GM12878 (cell line): ENCODE measurements at regions not wholly inside any gene's neighbourhood (a gene's known extent, or its start where the extent isn't known, plus 50 kb on each side); places are given as distances from the start of the nearest gene placed in this dataset.

ENCODE experiments used
- ATAC-seq: fragments of 200-7000 bp; cut with Tn5 transposase; 3 replicates; pipeline ENCODE4 v1.9.1; 2020; ENCODE audit warnings: mild to moderate bottlenecking, moderate library complexity
- BruUV-seq: library from RNA; stranded (reverse); fragments of 400-500 nt; replicated peaks from 2 replicates; lab custom pipeline; 2021; lab: Mats Ljungman, UMichigan
- CTCF ChIA-PET: fragments of 300-600 bp; sonication (Branson Sonifier 250); formaldehyde crosslinking; extraction: SDS; loops from one replicate; lab custom pipeline; 2021; ENCODE audit warnings: inconsistent platforms; lab: Yijun Ruan, JAX
- POLR2A ChIA-PET: fragments of 350-600 bp; formaldehyde crosslinking; extraction: SDS; loops from one replicate; lab custom pipeline; 2021; ENCODE audit warnings: inconsistent platforms; lab: Charles Lee
- RAD21 ChIA-PET: fragments of 300-600 bp; sonication (Branson Sonifier 250); formaldehyde crosslinking; loops from one replicate; lab custom pipeline; 2023; ENCODE audit warnings: antibody characterized with exemption; ENCODE audit not compliant: unreplicated experiment; lab: Charles Lee
- SMC1A ChIA-PET: fragments of 300-600 bp; sonication (Branson Sonifier 250); formaldehyde crosslinking; loops from one replicate; lab custom pipeline; 2023; ENCODE audit not compliant: unreplicated experiment, uncharacterized antibody; lab: Charles Lee
- DNase-seq: peaks from one replicate; pipeline ENCODE4 v3.0.0-alpha.2; 2011; ENCODE audit warnings: low read depth, low spot score
- FAIRE-seq: peaks from 3 replicates; lab custom pipeline; 2011; peaks lifted over from hg19 to GRCh38; lab: Jason Lieb, UNC
- H2AFZ ChIP-seq: 2 replicates; pipeline ENCODE4 v1.6.0; 2011; ENCODE audit warnings: low read depth, low read length, control low read depth; ENCODE audit not compliant: control insufficient read depth
- H3K27ac ChIP-seq: 2 replicates; pipeline ENCODE4 v1.5.1; 2011; ENCODE audit warnings: control low read depth; ENCODE audit not compliant: control insufficient read depth, insufficient read depth
- H3K27me3 ChIP-seq, 2 experiments: replicated peaks in 1 of 2; 2 replicates each; pipeline versions ENCODE4 v1.6.0 to v1.6.1; 2011; ENCODE audit warnings: low read length in 1 of 2; ENCODE audit not compliant: control insufficient read depth in 2 of 2, insufficient read depth in 2 of 2
- H3K36me3 ChIP-seq, 2 experiments: 2 replicates each; pipeline ENCODE4 v1.5.1; 2011; ENCODE audit warnings: low read length in 1 of 2; ENCODE audit not compliant: control insufficient read depth in 2 of 2, insufficient read depth in 2 of 2
- H3K4me1 ChIP-seq: 2 replicates; pipeline ENCODE4 v1.6.1; 2011; ENCODE audit warnings: mild to moderate bottlenecking, low read length, moderate library complexity, mixed read lengths; ENCODE audit not compliant: control insufficient read depth, insufficient read depth
- H3K4me2 ChIP-seq: 2 replicates; pipeline ENCODE4 v1.6.0; 2011; ENCODE audit warnings: control low read depth; ENCODE audit not compliant: control insufficient read depth, insufficient read depth
- H3K4me3 ChIP-seq: fragments of 200-600 bp; sonication (generic); 2 replicates; pipeline ENCODE4 v1.5.1; 2016
- H3K79me2 ChIP-seq: 2 replicates; pipeline ENCODE4 v1.6.0; 2011; ENCODE audit warnings: low read length; ENCODE audit not compliant: control insufficient read depth, insufficient read depth
- H3K9ac ChIP-seq: 2 replicates; pipeline ENCODE4 v1.8.0; 2011; ENCODE audit warnings: low read length, control low read depth, mixed read lengths; ENCODE audit not compliant: control insufficient read depth, insufficient read depth
- H3K9me3 ChIP-seq: replicated peaks from 3 replicates; pipeline ENCODE4 v1.5.1; 2011; ENCODE audit warnings: mild to moderate bottlenecking, low read length; ENCODE audit not compliant: control insufficient read depth, insufficient read depth
- H4K20me1 ChIP-seq: 2 replicates; pipeline ENCODE4 v1.6.0; 2011; ENCODE audit not compliant: control insufficient read depth, insufficient read depth
- BACH1 ChIP-seq: fragments of 450-650 bp; IDR thresholded peaks from 2 replicates; pipeline ENCODE4 v1.6.1; 2017; ENCODE audit warnings: mild to moderate bottlenecking, borderline replicate concordance
- CBX3 ChIP-seq: fragments of 200-600 bp; sonication (generic); IDR thresholded peaks from 2 replicates; pipeline ENCODE4 v1.6.1; 2016; ENCODE audit warnings: low read depth, borderline replicate concordance
- CEBPB ChIP-seq, 2 experiments: fragments of 150-350 bp in 1 of 2; IDR thresholded peaks; 2 replicates each; pipeline ENCODE4 v1.6.1; 2012 to 2014; ENCODE audit warnings: low read depth in 2 of 2, low read length in 2 of 2, borderline replicate concordance in 1 of 2, inconsistent platforms in 1 of 2
- CREM ChIP-seq: IDR thresholded peaks from 2 replicates; pipeline ENCODE4 v1.6.1; 2014; ENCODE audit warnings: antibody characterized with exemption, low read depth
- DPF2 ChIP-seq: fragments of 450-650 bp; IDR thresholded peaks from 2 replicates; pipeline ENCODE4 v1.6.1; 2017; ENCODE audit warnings: mild to moderate bottlenecking
- FOS ChIP-seq: IDR thresholded peaks from 3 replicates; pipeline ENCODE4 v1.6.1; 2011; ENCODE audit warnings: borderline replicate concordance; ENCODE audit not compliant: insufficient read length; ENCODE audit errors: extremely low read depth
- POLR2AphosphoS5 ChIP-seq: IDR thresholded peaks from 2 replicates; pipeline ENCODE4 v1.6.1; 2011; ENCODE audit warnings: mild to moderate bottlenecking, low read length, inconsistent platforms
- RB1 ChIP-seq: fragments of 450-650 bp; formaldehyde crosslinking; IDR thresholded peaks from 2 replicates; pipeline ENCODE4 v1.6.1; 2017; ENCODE audit warnings: mild to moderate bottlenecking, borderline replicate concordance
- SMC3 ChIP-seq: IDR thresholded peaks from 2 replicates; pipeline ENCODE4 v1.6.1; 2011; ENCODE audit warnings: low read length, improper control_type of control experiment, borderline replicate concordance
- SPI1 ChIP-seq: IDR thresholded peaks from 2 replicates; pipeline ENCODE4 v1.6.1; 2011; ENCODE audit warnings: low read depth, mild to moderate bottlenecking, low read length, moderate library complexity, borderline replicate concordance; ENCODE audit not compliant: insufficient read depth
- ZNF622 ChIP-seq: fragments of 450-650 bp; IDR thresholded peaks from 2 replicates; pipeline ENCODE4 v1.6.1; 2017; ENCODE audit warnings: mild to moderate bottlenecking, inconsistent platforms
- WGBS: methylation state at CpG from one replicate; pipeline ENCODE4 v1.1.6; 2016; ENCODE audit warnings: low lambda C conversion rate; ENCODE audit not compliant: insufficient replicate concordance, insufficient coverage; ENCODE audit errors: missing lambda C conversion rate; 5-methylcytosine and 5-hydroxymethylcytosine counted together
- in situ Hi-C: fragments of 300-500 bp; cut with MboI; formaldehyde crosslinking; loops from 9 replicates; pipeline ENCODE4 v1.14.3; 2018; ENCODE audit warnings: mixed read lengths
- intact Hi-C: fragments of 100-400 bp; cut with micrococcal nuclease; formaldehyde crosslinking; loops from one replicate; pipeline ENCODE4 v1.14.2; 2022; ENCODE audit not compliant: unreplicated experiment
- TF ChIP-seq, protein P1 (sequence below): IDR thresholded peaks from 2 replicates; pipeline ENCODE4 v1.6.1; 2012; ENCODE audit warnings: low read depth, low read length, improper control_type of control experiment
- TF ChIP-seq, protein P2 (sequence below): IDR thresholded peaks from 2 replicates; pipeline ENCODE4 v1.6.1; 2012; ENCODE audit warnings: mild to moderate bottlenecking, low read depth, low read length

DNA sequence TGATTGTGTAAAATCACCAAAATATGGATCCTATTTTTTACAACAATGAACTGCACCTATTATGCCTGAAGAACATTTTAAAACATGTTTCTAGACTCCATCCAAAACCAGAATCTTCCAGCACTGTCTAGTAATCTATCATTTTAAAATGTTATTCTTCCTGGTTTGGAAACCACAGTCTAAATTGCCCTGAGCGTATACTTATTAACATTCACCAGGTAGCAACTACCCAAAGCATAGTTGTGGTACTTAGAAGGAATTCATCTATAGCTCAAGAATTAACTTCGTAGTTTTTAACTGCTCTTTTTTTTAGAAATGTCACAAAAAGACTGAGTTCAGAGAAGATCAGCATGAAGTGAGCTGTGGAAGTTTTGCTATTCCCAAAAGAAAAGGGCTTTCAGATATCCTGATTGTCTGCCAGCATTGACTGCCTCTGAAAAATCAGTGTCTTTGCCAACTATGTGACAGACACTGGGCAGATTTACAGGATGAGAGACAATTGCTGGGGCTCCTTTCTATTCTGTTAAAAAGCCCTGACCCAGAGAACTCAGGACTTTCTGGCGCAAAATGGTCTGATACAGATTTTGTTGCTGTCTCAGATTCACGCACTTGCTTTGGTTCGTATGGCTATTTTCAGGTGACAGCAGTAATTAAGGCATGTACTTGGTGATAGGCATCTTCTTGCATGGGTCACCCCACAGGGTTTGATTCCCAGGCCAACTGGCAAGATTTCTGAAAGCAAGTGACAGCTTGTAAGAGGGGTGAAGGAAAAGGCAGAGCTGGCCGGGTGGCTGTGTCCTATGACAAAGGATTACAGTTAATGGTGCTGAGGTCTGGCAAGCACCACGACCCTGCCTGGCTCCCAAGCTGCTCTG, 152.5 kb upstream of the RAI14 start:
- BruUV-seq, result no TSS peak
- TF ChIP-seq BACH1, result no peak
- no peak for TF ChIP-seq SMC3
- TF ChIP-seq, protein P1, sequence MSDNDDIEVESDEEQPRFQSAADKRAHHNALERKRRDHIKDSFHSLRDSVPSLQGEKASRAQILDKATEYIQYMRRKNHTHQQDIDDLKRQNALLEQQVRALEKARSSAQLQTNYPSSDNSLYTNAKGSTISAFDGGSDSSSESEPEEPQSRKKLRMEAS, result no peak
- no peak for TF ChIP-seq ZNF622
- TF ChIP-seq POLR2AphosphoS5, result no peak
- RAD21 ChIA-PET, result no interaction called here
- Histone ChIP-seq H3K27ac (no peak overlapping the region), H3K9ac (no peak overlapping the region), H3K4me2 (no peak overlapping the region), H4K20me1 (no peaks in the 10 kb centered on the region), H3K9me3 (no peaks in the 10 kb centered on the region), H3K4me1 (peaks cover 21% of the 10 kb centered on the region), H2AFZ (no peak overlapping the region), H3K79me2 (no peaks in the 10 kb centered on the region), H3K4me3 (no peak overlapping the region), H3K27me3 (no peaks in the 10 kb centered on the region), H3K36me3 (no peaks in the 10 kb centered on the region)
- no peak for FAIRE-seq
- POLR2A ChIA-PET, result no interaction called here
- intact Hi-C loops, result no loop called here
- DNase-seq, result no peak
- SMC1A ChIA-PET, result interaction anchor here (1.1 to 1.4 kb wide), 2 partner anchors 10 to 29 kb away, joined by 3 read pairs; no protein-coding TSS in a partner anchor
- no peak for ATAC-seq
- in situ Hi-C loops, result no loop called here
- 76% methylated on average over 7 of the region's 7 CpGs for WGBS
- CTCF ChIA-PET, result interaction anchor here (1.0 to 1.2 kb wide), 2 partner anchors 11 to 20 kb away, joined by 3 to 4 read pairs; no protein-coding TSS in a partner anchor

DNA sequence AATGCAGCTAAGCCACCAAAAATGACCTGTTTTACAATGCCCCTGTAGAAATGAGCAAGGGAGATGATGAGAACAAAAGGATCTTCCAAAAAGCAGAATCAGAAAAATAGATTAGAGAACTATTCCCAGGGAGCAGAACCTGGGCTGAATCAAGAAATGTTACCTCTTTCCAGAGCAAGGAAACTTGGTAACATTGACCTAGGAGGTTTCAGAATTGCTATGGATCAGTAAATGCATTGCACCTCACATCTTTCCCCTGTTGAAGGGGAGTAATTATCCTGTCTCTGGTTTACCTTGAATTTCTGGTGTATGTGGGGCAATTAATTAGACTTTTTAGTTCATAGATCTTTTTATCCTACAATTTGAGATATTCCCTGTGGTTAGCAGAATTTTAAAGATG, 151.2 kb upstream of the RAI14 start:
- H3K9me3 ChIP-seq, result no peaks in the 10 kb centered on the region
- POLR2A ChIA-PET, result no interaction called here
- FAIRE-seq, result no peak
- BruUV-seq, result no TSS peak
- no peaks in the 10 kb centered on the region for H3K79me2 ChIP-seq
- H3K27me3 ChIP-seq, result no peaks in the 10 kb centered on the region
- no peak for DNase-seq
- no peak overlapping the region for H2AFZ ChIP-seq
- no peaks in the 10 kb centered on the region for H4K20me1 ChIP-seq
- CTCF ChIA-PET, result interaction anchor here (1.0 kb wide), 1 partner anchor 32 kb away, joined by 3 read pairs; no protein-coding TSS in a partner anchor
- H3K4me1 ChIP-seq, result peaks cover 11% of the 10 kb centered on the region
- RAD21 ChIA-PET, result no interaction called here
- no peak overlapping the region for H3K4me2 ChIP-seq
- H3K4me3 ChIP-seq, result no peak overlapping the region
- H3K27ac ChIP-seq, result no peak overlapping the region
- H3K36me3 ChIP-seq, result no peaks in the 10 kb centered on the region
- intact Hi-C loops (no loop called here), in situ Hi-C loops (no loop called here)
- ATAC-seq, result no peak
- no peak overlapping the region for H3K9ac ChIP-seq
- SMC1A ChIA-PET, result interaction anchor here (1.1 kb wide), 1 partner anchor 28 kb away, joined by 3 read pairs; no protein-coding TSS in a partner anchor
- no peak for TF ChIP-seq CEBPB (IDR thresholded peaks at IDR 0.05; ENCODE audit: borderline replicate concordance in 1 of 2, low read depth in 2 of 2, low read length in 2 of 2)
- TF ChIP-seq SPI1, result no peak
- no peak for TF ChIP-seq FOS
- TF ChIP-seq, protein P2, sequence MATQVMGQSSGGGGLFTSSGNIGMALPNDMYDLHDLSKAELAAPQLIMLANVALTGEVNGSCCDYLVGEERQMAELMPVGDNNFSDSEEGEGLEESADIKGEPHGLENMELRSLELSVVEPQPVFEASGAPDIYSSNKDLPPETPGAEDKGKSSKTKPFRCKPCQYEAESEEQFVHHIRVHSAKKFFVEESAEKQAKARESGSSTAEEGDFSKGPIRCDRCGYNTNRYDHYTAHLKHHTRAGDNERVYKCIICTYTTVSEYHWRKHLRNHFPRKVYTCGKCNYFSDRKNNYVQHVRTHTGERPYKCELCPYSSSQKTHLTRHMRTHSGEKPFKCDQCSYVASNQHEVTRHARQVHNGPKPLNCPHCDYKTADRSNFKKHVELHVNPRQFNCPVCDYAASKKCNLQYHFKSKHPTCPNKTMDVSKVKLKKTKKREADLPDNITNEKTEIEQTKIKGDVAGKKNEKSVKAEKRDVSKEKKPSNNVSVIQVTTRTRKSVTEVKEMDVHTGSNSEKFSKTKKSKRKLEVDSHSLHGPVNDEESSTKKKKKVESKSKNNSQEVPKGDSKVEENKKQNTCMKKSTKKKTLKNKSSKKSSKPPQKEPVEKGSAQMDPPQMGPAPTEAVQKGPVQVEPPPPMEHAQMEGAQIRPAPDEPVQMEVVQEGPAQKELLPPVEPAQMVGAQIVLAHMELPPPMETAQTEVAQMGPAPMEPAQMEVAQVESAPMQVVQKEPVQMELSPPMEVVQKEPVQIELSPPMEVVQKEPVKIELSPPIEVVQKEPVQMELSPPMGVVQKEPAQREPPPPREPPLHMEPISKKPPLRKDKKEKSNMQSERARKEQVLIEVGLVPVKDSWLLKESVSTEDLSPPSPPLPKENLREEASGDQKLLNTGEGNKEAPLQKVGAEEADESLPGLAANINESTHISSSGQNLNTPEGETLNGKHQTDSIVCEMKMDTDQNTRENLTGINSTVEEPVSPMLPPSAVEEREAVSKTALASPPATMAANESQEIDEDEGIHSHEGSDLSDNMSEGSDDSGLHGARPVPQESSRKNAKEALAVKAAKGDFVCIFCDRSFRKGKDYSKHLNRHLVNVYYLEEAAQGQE, result no peak
- TF ChIP-seq RB1, result no peak
- TF ChIP-seq CREM, result no peak
- TF ChIP-seq DPF2, result no peak
- TF ChIP-seq CBX3, result no peak
